ENCODE measurements at regions not wholly inside any gene's neighbourhood (a gene's known extent, or its start where the extent isn't known, plus 50 kb on each side); places are given as distances from the start of the nearest gene placed in this dataset.

- Histone ChIP-seq H3K4me2 (ENCODE audit: low read length) (no peak overlapping the region), H3K36me3 (ENCODE audit: insufficient read depth, low read length) (no peaks in the 10 kb centered on the region), H3K79me2 (replicated peaks; ENCODE audit: insufficient read depth, low read length) (no peaks in the 10 kb centered on the region), H4K20me1 (ENCODE audit: insufficient read depth) (no peaks in the 10 kb centered on the region), H3K27ac (ENCODE audit: low read length) (no peak overlapping the region), H3K9ac (ENCODE audit: low read length) (no peak overlapping the region), H3K27me3 (ENCODE audit: insufficient read depth, low read depth, low read length) (no peaks in the 10 kb centered on the region), H2AFZ (ENCODE audit: low read depth, low read length) (no peak overlapping the region), H3K9me3 (ENCODE audit: low read length) (no peaks in the 10 kb centered on the region), H3K4me3 (ENCODE audit: low read length) (no peak overlapping the region), H3K9me2 (ENCODE audit: insufficient read depth, low read length) (no peaks in the 10 kb centered on the region), H3F3A (ENCODE audit: insufficient read depth, low read length, poor library complexity, severe bottlenecking) (no peaks in the 10 kb centered on the region)
- TF ChIP-seq EP300 (conservative IDR thresholded peaks at IDR 0.05; ENCODE audit: poor library complexity, severe bottlenecking) (no peak), RAD21 (conservative IDR thresholded peaks at IDR 0.05) (no peak), MXI1 (conservative IDR thresholded peaks at IDR 0.05; ENCODE audit: poor library complexity, severe bottlenecking) (no peak), EZH2 (IDR thresholded peaks at IDR 0.05; ENCODE audit: borderline replicate concordance, insufficient read depth, low read length, poor library complexity, severe bottlenecking) (no peak), SMC3 (conservative IDR thresholded peaks at IDR 0.05; ENCODE audit: poor library complexity) (no peak), TAF1 (IDR thresholded peaks at IDR 0.05; ENCODE audit: low read depth) (no peak), CTCF (IDR thresholded peaks at IDR 0.05; ENCODE audit: poor library complexity, severe bottlenecking) (no peak), POLR2AphosphoS5 (IDR thresholded peaks at IDR 0.05) (no peak)
- TF ChIP-seq, protein P1, sequence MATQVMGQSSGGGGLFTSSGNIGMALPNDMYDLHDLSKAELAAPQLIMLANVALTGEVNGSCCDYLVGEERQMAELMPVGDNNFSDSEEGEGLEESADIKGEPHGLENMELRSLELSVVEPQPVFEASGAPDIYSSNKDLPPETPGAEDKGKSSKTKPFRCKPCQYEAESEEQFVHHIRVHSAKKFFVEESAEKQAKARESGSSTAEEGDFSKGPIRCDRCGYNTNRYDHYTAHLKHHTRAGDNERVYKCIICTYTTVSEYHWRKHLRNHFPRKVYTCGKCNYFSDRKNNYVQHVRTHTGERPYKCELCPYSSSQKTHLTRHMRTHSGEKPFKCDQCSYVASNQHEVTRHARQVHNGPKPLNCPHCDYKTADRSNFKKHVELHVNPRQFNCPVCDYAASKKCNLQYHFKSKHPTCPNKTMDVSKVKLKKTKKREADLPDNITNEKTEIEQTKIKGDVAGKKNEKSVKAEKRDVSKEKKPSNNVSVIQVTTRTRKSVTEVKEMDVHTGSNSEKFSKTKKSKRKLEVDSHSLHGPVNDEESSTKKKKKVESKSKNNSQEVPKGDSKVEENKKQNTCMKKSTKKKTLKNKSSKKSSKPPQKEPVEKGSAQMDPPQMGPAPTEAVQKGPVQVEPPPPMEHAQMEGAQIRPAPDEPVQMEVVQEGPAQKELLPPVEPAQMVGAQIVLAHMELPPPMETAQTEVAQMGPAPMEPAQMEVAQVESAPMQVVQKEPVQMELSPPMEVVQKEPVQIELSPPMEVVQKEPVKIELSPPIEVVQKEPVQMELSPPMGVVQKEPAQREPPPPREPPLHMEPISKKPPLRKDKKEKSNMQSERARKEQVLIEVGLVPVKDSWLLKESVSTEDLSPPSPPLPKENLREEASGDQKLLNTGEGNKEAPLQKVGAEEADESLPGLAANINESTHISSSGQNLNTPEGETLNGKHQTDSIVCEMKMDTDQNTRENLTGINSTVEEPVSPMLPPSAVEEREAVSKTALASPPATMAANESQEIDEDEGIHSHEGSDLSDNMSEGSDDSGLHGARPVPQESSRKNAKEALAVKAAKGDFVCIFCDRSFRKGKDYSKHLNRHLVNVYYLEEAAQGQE (IDR thresholded peaks at IDR 0.05; ENCODE audit: borderline replicate concordance) = no peak
These were observed 185.2 kb downstream of the CETN3 start for GRCh38 chr5:90224342-90224741.

- no peaks in the 10 kb centered on the region for H4K20me1 ChIP-seq (ENCODE audit: insufficient read depth)
- no peak overlapping the region for H3K4me3 ChIP-seq (ENCODE audit: low read length)
- H3K79me2 ChIP-seq (replicated peaks; ENCODE audit: insufficient read depth, low read length) = no peaks in the 10 kb centered on the region
- no peak overlapping the region for H3K9ac ChIP-seq (ENCODE audit: low read length)
- H3K27me3 ChIP-seq (ENCODE audit: insufficient read depth, low read depth, low read length) = no peaks in the 10 kb centered on the region
- no peaks in the 10 kb centered on the region for H3K9me2 ChIP-seq (ENCODE audit: insufficient read depth, low read length)
- no peak overlapping the region for H3K4me2 ChIP-seq (ENCODE audit: low read length)
- no peaks in the 10 kb centered on the region for H3F3A ChIP-seq (ENCODE audit: insufficient read depth, low read length, poor library complexity, severe bottlenecking)
- TF ChIP-seq, protein P1 (IDR thresholded peaks at IDR 0.05; ENCODE audit: borderline replicate concordance) = no peak
- no peak for TF ChIP-seq TAF1 (IDR thresholded peaks at IDR 0.05; ENCODE audit: low read depth)
- no peak for TF ChIP-seq CTCF (IDR thresholded peaks at IDR 0.05; ENCODE audit: poor library complexity, severe bottlenecking)
- TF ChIP-seq RAD21 (conservative IDR thresholded peaks at IDR 0.05) = no peak
- no peak for TF ChIP-seq EP300 (conservative IDR thresholded peaks at IDR 0.05; ENCODE audit: poor library complexity, severe bottlenecking)
- TF ChIP-seq POLR2AphosphoS5 (IDR thresholded peaks at IDR 0.05) = no peak
- TF ChIP-seq MXI1 (conservative IDR thresholded peaks at IDR 0.05; ENCODE audit: poor library complexity, severe bottlenecking) = no peak
- TF ChIP-seq EZH2 (IDR thresholded peaks at IDR 0.05; ENCODE audit: borderline replicate concordance, insufficient read depth, low read length, poor library complexity, severe bottlenecking) = no peak
- TF ChIP-seq SMC3 (conservative IDR thresholded peaks at IDR 0.05; ENCODE audit: poor library complexity) = no peak
- H2AFZ ChIP-seq (ENCODE audit: low read depth, low read length) = no peak overlapping the region
- no peaks in the 10 kb centered on the region for H3K9me3 ChIP-seq (ENCODE audit: low read length)
- no peak overlapping the region for H3K27ac ChIP-seq (ENCODE audit: low read length)
- no peaks in the 10 kb centered on the region for H3K36me3 ChIP-seq (ENCODE audit: insufficient read depth, low read length)
These were observed 185.8 kb downstream of the CETN3 start for GRCh38 chr5:90223756-90224155.

Measured in neural cell (in vitro differentiated cells).